ENCODE measurements at regions not wholly inside any gene's neighbourhood (a gene's known extent, or its start where the extent isn't known, plus 50 kb on each side); places are given as distances from the start of the nearest gene placed in this dataset.

DNA sequence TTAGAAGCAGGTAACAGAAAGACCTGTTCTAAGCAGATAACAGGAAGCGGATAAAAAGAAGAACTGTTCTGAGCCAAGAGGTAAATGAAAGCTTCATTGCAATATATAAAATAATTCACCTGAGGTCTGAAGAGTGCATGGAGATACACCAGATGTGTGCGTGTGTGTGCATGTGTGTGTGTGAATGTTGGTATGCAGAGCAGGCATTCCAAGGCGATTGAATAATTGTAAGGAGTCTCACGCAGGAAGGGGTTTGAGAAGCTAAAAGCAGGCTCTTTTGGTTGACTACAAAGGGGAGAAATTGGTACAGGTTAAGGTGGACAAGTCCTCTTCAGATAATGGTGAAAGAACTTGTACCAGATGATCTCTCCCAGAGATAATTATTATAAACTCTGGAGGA lies 450.6 kb downstream of the DNAJB9 start:
- Histone ChIP-seq H3K4me2 (ENCODE audit: low read depth, low read length) (no peak overlapping the region), H3K9me2 (replicated peaks; ENCODE audit: insufficient read depth, low read length) (no peaks in the 10 kb centered on the region), H3K79me2 (ENCODE audit: low read length) (no peaks in the 10 kb centered on the region), H3K36me3 (replicated peaks; ENCODE audit: insufficient read depth, low read length) (no peaks in the 10 kb centered on the region), H3K27me3 (replicated peaks; ENCODE audit: insufficient read depth, low read length) (no peaks in the 10 kb centered on the region), H3K4me3 (ENCODE audit: low read length) (no peak overlapping the region), H3K27ac (ENCODE audit: low read length) (no peak overlapping the region), H2AFZ (ENCODE audit: low read length) (no peak overlapping the region), H3K9ac (ENCODE audit: low read length) (no peak overlapping the region), H3F3A (ENCODE audit: insufficient read depth, low read length) (no peaks in the 10 kb centered on the region), H4K20me1 (ENCODE audit: insufficient read depth, low read length) (no peaks in the 10 kb centered on the region), H3K9me3 (replicated peaks; ENCODE audit: insufficient read depth, low read length) (no peaks in the 10 kb centered on the region), H3K4me1 (ENCODE audit: low read length) (no peaks in the 10 kb centered on the region)
- DNase-seq, result no peak
- TF ChIP-seq EZH2 (optimal IDR thresholded peaks at IDR 0.05; ENCODE audit: low read depth, low read length), result no peak
- no peak for TF ChIP-seq EZH2phosphoT487 (IDR thresholded peaks at IDR 0.05; ENCODE audit: low read length)
- TF ChIP-seq, protein P1, sequence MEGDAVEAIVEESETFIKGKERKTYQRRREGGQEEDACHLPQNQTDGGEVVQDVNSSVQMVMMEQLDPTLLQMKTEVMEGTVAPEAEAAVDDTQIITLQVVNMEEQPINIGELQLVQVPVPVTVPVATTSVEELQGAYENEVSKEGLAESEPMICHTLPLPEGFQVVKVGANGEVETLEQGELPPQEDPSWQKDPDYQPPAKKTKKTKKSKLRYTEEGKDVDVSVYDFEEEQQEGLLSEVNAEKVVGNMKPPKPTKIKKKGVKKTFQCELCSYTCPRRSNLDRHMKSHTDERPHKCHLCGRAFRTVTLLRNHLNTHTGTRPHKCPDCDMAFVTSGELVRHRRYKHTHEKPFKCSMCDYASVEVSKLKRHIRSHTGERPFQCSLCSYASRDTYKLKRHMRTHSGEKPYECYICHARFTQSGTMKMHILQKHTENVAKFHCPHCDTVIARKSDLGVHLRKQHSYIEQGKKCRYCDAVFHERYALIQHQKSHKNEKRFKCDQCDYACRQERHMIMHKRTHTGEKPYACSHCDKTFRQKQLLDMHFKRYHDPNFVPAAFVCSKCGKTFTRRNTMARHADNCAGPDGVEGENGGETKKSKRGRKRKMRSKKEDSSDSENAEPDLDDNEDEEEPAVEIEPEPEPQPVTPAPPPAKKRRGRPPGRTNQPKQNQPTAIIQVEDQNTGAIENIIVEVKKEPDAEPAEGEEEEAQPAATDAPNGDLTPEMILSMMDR (IDR thresholded peaks at IDR 0.05; ENCODE audit: low read length), result no peak

DNA sequence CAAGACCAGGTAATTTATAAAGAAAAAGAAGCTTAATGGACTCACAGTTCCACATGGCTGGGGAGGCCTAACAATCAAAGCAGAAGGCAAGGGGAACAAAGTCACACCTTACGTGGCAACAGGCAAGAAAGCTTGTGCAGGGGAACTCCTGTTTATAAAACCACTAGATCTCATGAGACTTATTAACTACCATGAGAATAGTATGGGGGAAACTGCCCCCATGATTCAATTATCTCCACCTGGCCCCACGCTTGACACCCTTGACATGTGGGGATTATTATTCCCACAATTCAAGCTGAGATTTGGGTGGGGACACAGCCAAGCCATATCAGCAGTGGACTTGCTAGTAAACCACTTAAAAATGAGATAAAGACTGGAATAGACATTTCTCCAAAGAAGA lies 451.7 kb downstream of the DNAJB9 start:
- H3K79me2 ChIP-seq (ENCODE audit: low read length), result no peaks in the 10 kb centered on the region
- H2AFZ ChIP-seq (ENCODE audit: low read length), result no peak overlapping the region
- no peaks in the 10 kb centered on the region for H3F3A ChIP-seq (ENCODE audit: insufficient read depth, low read length)
- no peak overlapping the region for H3K9ac ChIP-seq (ENCODE audit: low read length)
- H3K27ac ChIP-seq (ENCODE audit: low read length), result no peak overlapping the region
- H3K4me1 ChIP-seq (ENCODE audit: low read length), result no peaks in the 10 kb centered on the region
- no peaks in the 10 kb centered on the region for H3K36me3 ChIP-seq (replicated peaks; ENCODE audit: insufficient read depth, low read length)
- no peak for TF ChIP-seq EZH2phosphoT487 (IDR thresholded peaks at IDR 0.05; ENCODE audit: low read length)
- TF ChIP-seq EZH2 (optimal IDR thresholded peaks at IDR 0.05; ENCODE audit: low read depth, low read length), result no peak
- TF ChIP-seq, protein P1 (IDR thresholded peaks at IDR 0.05; ENCODE audit: low read length), result no peak
- H3K27me3 ChIP-seq (replicated peaks; ENCODE audit: insufficient read depth, low read length), result no peaks in the 10 kb centered on the region
- no peaks in the 10 kb centered on the region for H3K9me2 ChIP-seq (replicated peaks; ENCODE audit: insufficient read depth, low read length)
- no peak for DNase-seq
- no peaks in the 10 kb centered on the region for H4K20me1 ChIP-seq (ENCODE audit: insufficient read depth, low read length)
- H3K9me3 ChIP-seq (replicated peaks; ENCODE audit: insufficient read depth, low read length), result no peaks in the 10 kb centered on the region
- H3K4me3 ChIP-seq (ENCODE audit: low read length), result no peak overlapping the region
- no peak overlapping the region for H3K4me2 ChIP-seq (ENCODE audit: low read depth, low read length)

DNA sequence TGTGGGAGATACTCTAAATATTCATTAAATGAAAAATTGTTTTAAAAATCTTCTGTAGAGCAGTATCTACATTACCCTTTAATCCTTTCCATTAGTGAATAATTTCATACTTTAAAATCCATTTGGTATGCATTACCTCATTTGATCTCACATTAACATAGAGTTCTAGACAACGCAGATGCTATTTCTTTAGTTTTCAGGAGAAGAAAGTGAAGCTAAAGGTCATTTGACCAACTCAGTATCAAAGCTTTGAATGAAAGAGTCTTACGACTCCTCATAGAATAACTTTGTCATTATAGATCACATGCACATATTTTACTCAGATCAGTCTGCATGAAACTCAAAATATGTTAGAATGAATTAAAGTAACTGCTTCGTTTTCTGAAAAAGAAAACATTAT lies 460.2 kb downstream of the DNAJB9 start:
- no peaks in the 10 kb centered on the region for H4K20me1 ChIP-seq (ENCODE audit: insufficient read depth, low read length)
- no peaks in the 10 kb centered on the region for H3K9me2 ChIP-seq (replicated peaks; ENCODE audit: insufficient read depth, low read length)
- H3K4me3 ChIP-seq (ENCODE audit: low read length), result no peak overlapping the region
- H3K9ac ChIP-seq (ENCODE audit: low read length), result no peak overlapping the region
- no peak overlapping the region for H3K27ac ChIP-seq (ENCODE audit: low read length)
- H3K9me3 ChIP-seq (replicated peaks; ENCODE audit: insufficient read depth, low read length), result no peaks in the 10 kb centered on the region
- H3K36me3 ChIP-seq (replicated peaks; ENCODE audit: insufficient read depth, low read length), result no peaks in the 10 kb centered on the region
- no peaks in the 10 kb centered on the region for H3K27me3 ChIP-seq (replicated peaks; ENCODE audit: insufficient read depth, low read length)
- TF ChIP-seq, protein P1 (IDR thresholded peaks at IDR 0.05; ENCODE audit: low read length), result no peak
- TF ChIP-seq EZH2phosphoT487 (IDR thresholded peaks at IDR 0.05; ENCODE audit: low read length) (no peak), EZH2 (optimal IDR thresholded peaks at IDR 0.05; ENCODE audit: low read depth, low read length) (no peak)
- H2AFZ ChIP-seq (ENCODE audit: low read length), result no peak overlapping the region
- H3K79me2 ChIP-seq (ENCODE audit: low read length), result no peaks in the 10 kb centered on the region
- H3K4me1 ChIP-seq (ENCODE audit: low read length), result no peaks in the 10 kb centered on the region
- DNase-seq, result no peak
- no peak overlapping the region for H3K4me2 ChIP-seq (ENCODE audit: low read depth, low read length)
- H3F3A ChIP-seq (ENCODE audit: insufficient read depth, low read length), result no peaks in the 10 kb centered on the region

Measured in MM.1S (cell line).